Sigmoid colon (tissue), 6 donors: ENCODE measurements at regions not wholly inside any gene's neighbourhood (a gene's known extent, or its start where the extent isn't known, plus 50 kb on each side); places are given as distances from the start of the nearest gene placed in this dataset.
A peak's percentile ranks its signal among the peaks of the same experiment; 100 is the strongest.

Experiments used
- DNase-seq: peaks from one replicate; pipeline ENCODE4 v3.0.0-alpha.2; 2019
- H3K27ac ChIP-seq, 4 donors: fragments of 200-600 bp; sonication (generic); one replicate each; pipeline ENCODE4 v1.5.1; 2016 to 2019; ENCODE audit warnings: mild to moderate bottlenecking in 1 of 4
- H3K27me3 ChIP-seq, 3 donors: fragments of 200-600 bp; sonication (generic); one replicate each; pipeline ENCODE4 v1.5.1; 2019; ENCODE audit warnings: mild to moderate bottlenecking in 1 of 3
- H3K36me3 ChIP-seq, 4 donors: fragments of 200-600 bp; sonication (generic); one replicate each; pipeline ENCODE4 v1.5.1; 2016 to 2019
- H3K4me1 ChIP-seq, 4 donors: fragments of 200-600 bp; sonication (generic); one replicate each; pipeline ENCODE4 v1.5.1; 2017 to 2019
- H3K4me3 ChIP-seq, 4 donors: fragments of 200-600 bp; sonication (generic); one replicate each; pipeline ENCODE4 v1.5.1; 2017 to 2019; ENCODE audit warnings: mild to moderate bottlenecking in 2 of 4, moderate library complexity in 1 of 4
- H3K9me3 ChIP-seq, 4 donors: fragments of 200-600 bp in 3 of 4; sonication (generic) in 3 of 4; one replicate each; pipeline versions ENCODE4 v1.5.1 to v1.6.1; 2013 to 2019
- CTCF ChIP-seq, 4 experiments: fragments of 450-650 bp in 3 of 4; fragments of 200-600 bp in 1 of 4; IDR thresholded peaks; one replicate each; pipeline ENCODE4 v1.5.1; 2016 to 2019; ENCODE audit warnings: antibody characterized with exemption in 4 of 4, mild to moderate bottlenecking in 3 of 4, moderate library complexity in 2 of 4
- EP300 ChIP-seq, 4 donors: sonication (generic); formaldehyde crosslinking; IDR thresholded peaks; one replicate each; pipeline ENCODE4 v1.6.1; 2017; ENCODE audit warnings: antibody characterized with exemption in 4 of 4
- POLR2A ChIP-seq, 2 donors: fragments of 450-650 bp; IDR thresholded peaks; one replicate each; pipeline ENCODE4 v1.6.1; 2016; ENCODE audit warnings: antibody characterized with exemption in 2 of 2, mild to moderate bottlenecking in 2 of 2, moderate library complexity in 2 of 2
- POLR2AphosphoS5 ChIP-seq, 4 donors: sonication (generic); formaldehyde crosslinking; IDR thresholded peaks; one replicate each; pipeline ENCODE4 v1.6.1; 2017; ENCODE audit warnings: antibody characterized with exemption in 4 of 4
- WGBS, 2 donors: extraction: QIAGEN DNeasy Blood & Tissue Kit; methylation state at CpG; one replicate each; pipeline ENCODE4 v1.1.7; 2013; 5-methylcytosine and 5-hydroxymethylcytosine counted together
- intact Hi-C: fragments of 100-400 bp; cut with DNase I; formaldehyde crosslinking; loops from one replicate; pipeline ENCODE4 v1.15.1; 2023
- donor health status: healthy with polysubstance abuse.
- donor health status: healthy.

- Histone ChIP-seq H3K36me3 (no peaks in the 10 kb centered on the region), H3K27me3 (no peaks in the 10 kb centered on the region), H3K4me1 (no peaks in the 10 kb centered on the region), H3K9me3 (no peaks in the 10 kb centered on the region), H3K27ac (peak overlapping the region in 1 of 4 donors; percentile 67), H3K4me3 (no peak overlapping the region)
- no peak for TF ChIP-seq CTCF (IDR thresholded peaks at IDR 0.05)
- TF ChIP-seq POLR2AphosphoS5 (IDR thresholded peaks at IDR 0.05), result no peak
- intact Hi-C loops, result no loop called here
- DNase-seq, result peak; percentile 68
- 92 to 94% methylated on average over 10 of the region's 10 CpGs for WGBS, 2 donors
Measured at GRCh38 chr9:17017931-17018491, 116.8 kb upstream of the CNTLN start.

GRCh38 chr9:17013891-17014290 is 120.9 kb upstream of the CNTLN start:
- H3K9me3 ChIP-seq, result no peaks in the 10 kb centered on the region
- intact Hi-C loops, result no loop called here
- no peaks in the 10 kb centered on the region for H3K36me3 ChIP-seq
- H3K4me3 ChIP-seq, result no peak overlapping the region
- H3K27ac ChIP-seq, result no peak overlapping the region
- 69 to 84% methylated on average over 3 of the region's 3 CpGs for WGBS, 2 donors
- no peak for DNase-seq
- H3K4me1 ChIP-seq, result no peaks in the 10 kb centered on the region
- no peaks in the 10 kb centered on the region for H3K27me3 ChIP-seq
- no peak for TF ChIP-seq POLR2AphosphoS5 (IDR thresholded peaks at IDR 0.05)
- no peak for TF ChIP-seq EP300 (IDR thresholded peaks at IDR 0.05)
- no peak for TF ChIP-seq POLR2A (IDR thresholded peaks at IDR 0.05)
- TF ChIP-seq CTCF (IDR thresholded peaks at IDR 0.05), result no peak

GRCh38 chr9:17013010-17013409 is 121.8 kb upstream of the CNTLN start:
- H3K9me3 ChIP-seq, result no peaks in the 10 kb centered on the region
- no peaks in the 10 kb centered on the region for H3K36me3 ChIP-seq
- intact Hi-C loops, result no loop called here
- no peak overlapping the region for H3K4me3 ChIP-seq
- no peaks in the 10 kb centered on the region for H3K27me3 ChIP-seq
- H3K27ac ChIP-seq, result no peak overlapping the region
- no peaks in the 10 kb centered on the region for H3K4me1 ChIP-seq
- TF ChIP-seq POLR2A (IDR thresholded peaks at IDR 0.05), result no peak
- TF ChIP-seq EP300 (IDR thresholded peaks at IDR 0.05), result no peak
- no peak for TF ChIP-seq POLR2AphosphoS5 (IDR thresholded peaks at IDR 0.05)
- no peak for DNase-seq
- whole genome bisulfite sequencing, 2 donors, result 40 to 67% methylated on average over 3 of the region's 3 CpGs

GRCh38 chr9:17011880-17012279 is 123.0 kb upstream of the CNTLN start:
- DNase-seq, result no peak
- H3K27me3 ChIP-seq, result no peaks in the 10 kb centered on the region
- H3K27ac ChIP-seq, result no peak overlapping the region
- intact Hi-C loops, result no loop called here
- H3K9me3 ChIP-seq, result no peaks in the 10 kb centered on the region
- no peaks in the 10 kb centered on the region for H3K4me1 ChIP-seq
- H3K36me3 ChIP-seq, result no peaks in the 10 kb centered on the region
- H3K4me3 ChIP-seq, result no peak overlapping the region
- TF ChIP-seq EP300 (IDR thresholded peaks at IDR 0.05), result no peak
- no peak for TF ChIP-seq POLR2A (IDR thresholded peaks at IDR 0.05)
- no peak for TF ChIP-seq CTCF (IDR thresholded peaks at IDR 0.05)
- TF ChIP-seq POLR2AphosphoS5 (IDR thresholded peaks at IDR 0.05), result no peak

- 19 to 61% methylated on average over 2 of the region's 2 CpGs for WGBS, 2 donors
- Histone ChIP-seq H3K27ac (no peak overlapping the region), H3K27me3 (no peaks in the 10 kb centered on the region), H3K4me1 (peaks cover 0 to 10% (median 5%) of the 10 kb centered on the region in 4 donors), H3K36me3 (no peaks in the 10 kb centered on the region), H3K4me3 (no peak overlapping the region), H3K9me3 (no peaks in the 10 kb centered on the region)
- DNase-seq, result no peak
- intact Hi-C loops, result loop anchor here (10.0 kb wide), 1 partner anchor 814 kb away; no protein-coding TSS in a partner anchor
- TF ChIP-seq CTCF (IDR thresholded peaks at IDR 0.05), result no peak
- TF ChIP-seq POLR2AphosphoS5 (IDR thresholded peaks at IDR 0.05), result no peak
- no peak for TF ChIP-seq EP300 (IDR thresholded peaks at IDR 0.05)
- TF ChIP-seq POLR2A (IDR thresholded peaks at IDR 0.05), result no peak
Measured at GRCh38 chr9:17009071-17009470, 125.8 kb upstream of the CNTLN start.
